HG03439 (cell line): ENCODE measurements at regions not wholly inside any gene's neighbourhood (a gene's known extent, or its start where the extent isn't known, plus 50 kb on each side); places are given as distances from the start of the nearest gene placed in this dataset.
"Not testable (repeated sequence)": the region's sequence is repeated elsewhere in the genome, so short reads cannot be mapped to it uniquely, and the experiment has no call there.

Experiments used
- ATAC-seq: cut with Tn5 transposase; IDR thresholded peaks from one replicate; pipeline ENCODE4 v1.9.1; 2021; ENCODE audit warnings: mild to moderate bottlenecking, moderate library complexity; ENCODE audit not compliant: unreplicated experiment

- no peak for ATAC-seq
Measured at GRCh38 chr14:106203438-106203837, 677.1 kb downstream of the TMEM121 start.

DNA sequence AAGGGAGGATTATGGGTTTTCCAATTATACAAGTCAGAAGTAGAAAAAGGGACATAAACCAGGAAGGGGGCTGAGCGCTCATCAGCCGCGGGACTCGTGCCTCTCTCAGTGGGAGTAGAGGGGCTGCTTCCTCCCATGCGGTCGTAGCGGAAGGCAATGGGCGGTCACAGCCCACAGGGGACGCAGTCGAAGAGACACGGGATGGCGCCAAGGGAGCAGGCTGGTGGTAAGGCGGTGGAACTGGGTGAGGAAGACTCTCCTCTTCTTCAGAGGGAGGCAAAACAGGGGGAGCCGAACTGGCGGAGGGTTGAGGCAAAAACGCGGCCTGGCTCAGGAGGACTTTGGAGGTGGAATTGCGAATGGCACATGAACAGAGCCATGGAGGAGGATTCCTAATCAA, 677.7 kb downstream of the TMEM121 start:
- no peak for ATAC-seq

- ATAC-seq = no peak
Measured at GRCh38 chr14:106207316-106207715, 680.9 kb downstream of the TMEM121 start.

- no peak for ATAC-seq
Measured at GRCh38 chr14:106208794-106209193, 682.4 kb downstream of the TMEM121 start.

DNA sequence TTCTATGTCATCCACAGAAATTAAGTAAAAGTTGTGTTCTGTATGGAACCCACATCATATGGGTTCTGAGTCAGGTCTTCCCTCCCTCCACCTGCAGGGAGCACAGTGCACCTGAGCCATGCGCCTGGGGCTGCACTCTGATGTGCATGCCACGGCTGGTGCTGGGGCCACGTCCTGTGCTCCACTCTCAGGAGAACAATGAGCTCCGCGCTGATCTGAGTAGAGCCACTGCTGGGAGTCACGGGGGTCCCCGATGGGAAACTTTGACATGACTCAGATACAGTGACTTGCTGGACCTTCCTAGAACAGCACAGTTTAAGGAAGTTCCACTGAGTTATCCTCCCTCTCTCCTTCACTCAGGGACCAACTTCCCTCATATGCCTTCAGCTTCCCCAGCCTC, 683.4 kb downstream of the TMEM121 start:
- ATAC-seq = no peak

GRCh38 chr14:106210650-106211049, 684.3 kb downstream of the TMEM121 start:
- ATAC-seq = no peak

DNA sequence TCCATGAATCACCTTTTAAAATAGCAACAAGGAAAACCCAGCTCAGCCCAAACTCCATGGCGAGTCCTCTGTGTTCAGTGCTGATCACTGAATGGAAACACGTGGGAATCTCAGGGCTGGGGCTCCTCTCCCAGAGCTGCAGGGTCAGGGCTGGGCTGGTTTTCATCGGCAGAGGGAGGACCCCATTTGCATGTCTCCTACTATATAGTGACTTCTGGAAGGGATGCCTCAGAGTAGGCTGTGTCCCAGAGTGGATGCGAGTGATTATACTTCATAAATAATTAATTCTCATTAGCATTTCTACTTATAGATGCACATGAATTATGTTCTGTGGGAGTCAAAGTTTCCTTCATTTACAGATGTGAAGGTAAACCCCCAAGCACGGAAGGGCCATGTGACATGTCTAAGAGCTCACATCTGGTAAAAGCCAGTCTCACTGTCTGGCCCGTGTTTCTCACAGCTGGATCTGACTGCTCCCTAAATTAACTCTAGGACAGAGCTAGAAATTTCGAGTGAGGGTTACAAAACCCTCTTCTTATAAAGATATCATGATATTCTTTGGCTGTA, 685.0 kb downstream of the TMEM121 start:
- ATAC-seq = no peak

DNA sequence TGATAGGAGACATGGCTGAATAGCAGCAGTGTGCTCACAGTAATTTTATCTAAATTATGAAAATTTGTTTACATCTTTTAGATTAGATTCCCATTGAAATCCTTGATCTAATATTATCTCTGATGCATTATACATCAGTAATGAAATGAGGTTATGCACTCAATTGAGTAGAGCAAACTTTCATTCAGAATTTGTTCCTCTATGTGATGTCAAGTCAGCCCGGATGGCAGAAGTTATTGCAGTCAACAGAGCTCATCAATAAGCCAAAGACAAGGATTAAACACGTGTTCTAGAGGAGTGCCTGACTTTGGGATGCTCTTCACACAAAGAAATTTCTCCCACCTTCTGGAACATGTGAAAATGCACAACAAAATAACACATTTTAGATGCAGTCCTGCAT, 688.8 kb downstream of the TMEM121 start:
- no peak for ATAC-seq

DNA sequence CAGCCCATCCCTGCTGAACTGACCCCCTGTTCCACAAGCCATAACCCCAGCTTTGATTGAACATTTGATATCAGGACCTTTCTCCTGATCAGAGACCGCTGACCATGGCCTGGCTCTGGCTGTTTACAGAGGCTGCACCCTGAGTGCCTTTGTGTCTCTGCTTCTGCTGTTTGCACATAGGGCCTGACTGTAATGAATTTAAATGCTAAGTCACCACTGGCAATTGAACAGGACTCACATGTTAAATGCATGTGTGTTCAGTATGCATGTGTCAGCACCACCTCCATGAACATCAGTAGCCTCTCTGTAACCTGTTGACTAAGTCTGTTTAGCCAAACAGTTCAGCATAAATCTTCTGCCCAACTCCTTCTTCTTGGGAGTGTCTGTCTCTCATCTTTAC, 690.3 kb downstream of the TMEM121 start:
- no peak for ATAC-seq

- ATAC-seq = no peak
Measured at GRCh38 chr14:106218174-106218573, 691.8 kb downstream of the TMEM121 start.

GRCh38 chr14:106222311-106222710, 695.9 kb downstream of the TMEM121 start:
- ATAC-seq = no peak

- no peak for ATAC-seq
Measured at GRCh38 chr14:106222731-106223130, 696.3 kb downstream of the TMEM121 start.

- ATAC-seq = no peak
Measured at GRCh38 chr14:106227793-106228192, 701.4 kb downstream of the TMEM121 start.

GRCh38 chr14:106228541-106229158, 702.3 kb downstream of the TMEM121 start:
- no peak for ATAC-seq

DNA sequence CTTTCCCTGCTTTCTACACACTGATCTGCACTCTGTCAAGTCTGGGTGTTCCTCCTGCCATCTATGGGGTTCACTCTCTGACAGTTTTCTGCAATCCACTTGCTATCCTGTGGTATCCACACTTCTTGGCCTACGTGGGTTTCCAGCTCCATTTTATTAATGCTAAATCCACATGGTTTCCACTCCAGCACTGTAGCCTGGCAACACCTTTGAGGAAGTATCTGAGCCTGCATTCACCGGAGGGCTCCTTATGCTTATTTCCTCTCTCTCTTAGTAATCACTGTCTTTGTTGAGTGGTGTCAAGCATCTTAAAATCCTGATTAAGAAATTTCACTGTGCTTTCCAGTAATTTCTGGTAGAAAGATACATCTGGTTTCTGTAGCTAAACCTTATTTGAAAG, 703.7 kb downstream of the TMEM121 start:
- ATAC-seq = no peak

GRCh38 chr14:106233191-106233590, 706.8 kb downstream of the TMEM121 start:
- ATAC-seq = not testable (repeated sequence)

DNA sequence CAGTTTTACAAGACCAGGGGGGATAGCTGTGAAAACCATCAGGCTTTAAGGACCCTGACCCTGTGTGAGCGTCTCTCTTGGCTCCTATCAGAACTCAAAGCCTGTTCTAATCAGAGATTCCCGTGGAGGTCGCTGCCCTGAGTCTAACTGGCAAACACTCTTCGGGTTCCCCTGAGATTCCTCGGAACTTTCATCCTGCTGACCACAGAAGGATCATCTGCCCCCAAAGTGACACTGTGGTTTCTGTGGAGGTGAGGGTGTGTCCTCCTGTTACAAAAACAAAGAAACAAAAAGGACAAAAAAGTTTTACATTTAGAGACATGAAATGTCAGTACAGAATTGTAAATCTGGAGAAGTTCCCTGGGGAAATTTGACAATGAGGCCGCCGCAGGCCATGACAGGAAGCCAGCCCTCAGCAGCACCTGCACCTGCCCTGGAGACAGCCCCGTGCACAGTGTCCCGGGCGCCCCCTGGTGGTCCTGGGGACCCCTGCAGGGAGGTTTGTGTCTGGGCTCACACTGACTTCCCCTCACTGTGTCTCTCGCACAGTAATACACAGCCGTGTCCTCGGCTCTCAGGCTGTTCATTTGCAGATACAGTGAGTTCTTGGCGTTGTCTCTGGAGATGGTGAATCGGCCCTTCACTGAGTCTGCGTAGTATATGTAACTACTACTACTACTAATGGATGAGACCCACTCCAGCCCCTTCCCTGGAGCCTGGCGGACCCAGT, 708.3 kb downstream of the TMEM121 start:
- ATAC-seq = not testable (repeated sequence)

GRCh38 chr14:106235356-106236159, 709.2 kb downstream of the TMEM121 start:
- ATAC-seq = no peak

DNA sequence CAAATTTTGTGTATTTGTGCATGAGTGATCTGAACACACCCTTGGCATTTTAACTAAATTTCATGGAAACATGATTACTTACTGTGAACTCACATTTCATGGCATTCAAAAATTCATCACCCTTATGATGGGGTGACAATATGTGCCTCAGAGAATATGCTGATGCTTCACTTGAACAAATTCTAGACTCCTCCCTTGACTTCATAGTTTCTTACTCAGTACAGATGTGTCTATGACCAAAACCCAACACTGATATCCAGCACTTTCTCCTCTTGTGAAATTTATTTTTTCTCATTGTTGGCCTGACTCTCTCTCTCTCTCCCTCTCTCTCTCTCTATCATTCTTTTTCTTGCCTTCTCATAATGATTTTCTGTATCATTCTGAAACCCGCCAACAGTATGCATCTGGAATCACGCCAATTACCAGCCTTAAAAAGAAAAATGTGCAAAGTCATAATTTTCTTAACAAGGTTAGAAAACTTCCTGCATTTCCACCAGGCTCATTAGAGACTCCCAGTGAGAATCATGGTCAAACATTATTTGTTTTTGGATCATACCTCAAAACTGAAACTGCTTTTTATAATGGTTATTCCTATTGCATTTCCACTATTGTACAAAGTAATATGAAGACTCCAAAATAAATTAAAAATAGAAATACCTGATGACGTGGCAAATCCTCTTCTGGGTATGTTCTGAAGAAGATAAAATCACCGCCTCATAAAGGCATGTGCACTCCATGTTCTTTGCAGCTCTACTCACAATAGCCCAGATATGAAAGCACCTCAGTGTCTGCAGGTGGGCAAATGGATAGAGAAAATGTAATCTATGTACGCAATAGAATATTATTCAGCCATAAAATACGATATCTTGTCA, 722.2 kb downstream of the TMEM121 start:
- no peak for ATAC-seq

DNA sequence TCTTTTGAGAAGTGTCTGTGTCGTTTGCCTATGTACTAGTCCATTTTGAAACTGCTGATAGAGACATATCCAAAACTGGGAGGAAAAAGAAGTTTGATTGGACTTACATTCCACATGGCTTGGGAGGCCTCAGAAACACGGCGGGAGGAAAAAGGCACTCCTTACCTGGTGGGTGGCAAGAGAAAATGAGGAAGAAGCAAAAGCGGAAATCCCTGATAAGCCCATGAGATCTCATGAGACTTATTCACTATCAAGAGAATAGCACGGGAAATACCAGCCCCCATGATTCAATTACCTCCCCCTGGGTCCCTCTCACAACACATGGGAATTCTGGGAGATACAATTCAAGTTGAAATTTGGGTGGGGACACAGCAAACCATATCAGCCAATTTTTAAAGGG, 727.6 kb downstream of the TMEM121 start:
- ATAC-seq = not testable (repeated sequence)
